HG02885 (cell line): ENCODE measurements at regions not wholly inside any gene's neighbourhood (a gene's known extent, or its start where the extent isn't known, plus 50 kb on each side); places are given as distances from the start of the nearest gene placed in this dataset.

ENCODE experiments used
- ATAC-seq: cut with Tn5 transposase; IDR thresholded peaks from one replicate; pipeline ENCODE4 v1.9.1; 2021; ENCODE audit warnings: mild to moderate bottlenecking; ENCODE audit not compliant: unreplicated experiment, poor library complexity

DNA sequence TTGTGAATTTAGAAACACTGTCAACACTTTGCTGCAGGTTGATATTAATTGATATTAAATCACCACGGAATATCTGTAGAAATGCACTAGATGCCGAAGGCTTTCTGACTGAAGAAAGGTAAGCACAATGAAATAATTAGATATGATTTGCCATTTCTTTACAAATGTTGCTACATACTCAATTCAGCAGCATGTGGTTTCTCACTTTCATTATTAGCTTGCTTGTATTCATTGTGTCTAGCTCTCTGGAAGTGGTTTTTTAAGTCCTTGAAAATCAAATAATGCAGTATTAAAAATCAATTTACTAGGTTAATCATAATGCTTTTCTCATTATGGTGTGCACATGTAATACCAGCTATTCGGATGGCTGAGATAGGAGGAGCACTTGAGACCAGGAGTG lies 231.3 kb upstream of the MARCKS start:
- ATAC-seq, result peak; percentile 46

DNA sequence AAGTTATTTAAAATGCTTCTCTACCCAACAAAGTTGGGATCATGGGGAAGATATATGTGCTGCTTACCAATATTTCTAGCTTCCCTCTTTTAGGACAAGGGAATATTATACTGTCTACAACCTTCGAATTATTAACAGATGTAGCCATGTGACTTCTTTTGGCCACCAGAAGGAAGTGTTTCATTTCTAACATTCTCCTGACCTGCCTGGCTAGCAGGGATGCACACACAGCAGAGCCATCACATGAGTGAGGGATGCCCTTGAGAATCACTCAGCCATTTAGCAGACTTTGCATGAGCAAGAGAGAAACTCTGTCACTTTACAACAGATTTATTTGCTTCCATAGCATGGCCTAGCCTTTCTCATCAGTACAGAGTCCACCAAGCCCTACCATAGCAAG lies 230.7 kb upstream of the MARCKS start:
- ATAC-seq, result peak; percentile 33

- peak; percentile 30 for ATAC-seq
These were observed 229.7 kb upstream of the MARCKS start for GRCh38 chr6:113627480-113627879.

DNA sequence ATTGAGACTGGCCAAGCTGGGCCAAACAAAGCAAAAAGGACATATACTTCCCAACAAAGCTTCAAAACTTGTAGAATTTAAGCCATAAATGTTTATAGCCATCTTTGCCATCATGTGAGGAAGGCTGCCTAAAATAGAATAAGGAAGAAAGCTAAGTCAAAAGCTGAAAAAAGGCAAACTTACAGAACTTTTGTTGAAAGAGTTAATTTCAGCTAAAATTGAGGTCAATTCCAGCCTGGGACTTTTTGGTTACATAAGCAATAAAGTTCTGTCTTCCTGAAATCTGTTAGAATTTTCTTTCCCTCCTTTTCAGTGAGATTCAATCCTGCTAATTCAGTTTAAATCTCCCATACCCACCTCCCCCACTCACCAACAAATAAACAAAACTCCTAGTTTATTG lies 227.9 kb upstream of the MARCKS start:
- ATAC-seq, result no peak

- no peak for ATAC-seq
These were observed 227.0 kb upstream of the MARCKS start for GRCh38 chr6:113629975-113630737.

GRCh38 chr6:113630738-113631535 lies 226.2 kb upstream of the MARCKS start:
- peak; percentile 61 for ATAC-seq

GRCh38 chr6:113631666-113632065 lies 225.5 kb upstream of the MARCKS start:
- no peak for ATAC-seq

- peak; percentile 35 for ATAC-seq
These were observed 224.8 kb upstream of the MARCKS start for GRCh38 chr6:113632220-113632864.

DNA sequence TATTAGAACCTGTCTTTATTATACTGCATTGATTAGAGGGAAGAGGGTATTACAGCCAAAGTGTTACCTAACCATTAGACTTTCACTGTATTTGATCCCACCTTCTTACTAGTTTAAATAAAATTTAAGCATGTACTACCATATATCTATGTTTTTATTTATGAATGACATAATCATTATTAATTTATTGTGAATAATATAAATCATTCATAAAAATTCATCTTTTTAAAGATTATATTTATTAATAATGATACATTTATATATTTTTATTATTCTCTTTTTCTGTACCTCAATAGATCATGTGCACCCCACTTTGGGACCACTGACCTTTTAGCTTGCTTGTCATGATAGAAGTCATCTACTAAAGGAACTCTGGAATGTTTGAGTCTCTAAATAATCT lies 223.5 kb upstream of the MARCKS start:
- no peak for ATAC-seq

GRCh38 chr6:113634352-113635163 lies 222.6 kb upstream of the MARCKS start:
- ATAC-seq, result peak; percentile 24

GRCh38 chr6:113635222-113635986 lies 221.7 kb upstream of the MARCKS start:
- ATAC-seq, result no peak

- ATAC-seq, result no peak
These were observed 220.8 kb upstream of the MARCKS start for GRCh38 chr6:113636357-113636824.

DNA sequence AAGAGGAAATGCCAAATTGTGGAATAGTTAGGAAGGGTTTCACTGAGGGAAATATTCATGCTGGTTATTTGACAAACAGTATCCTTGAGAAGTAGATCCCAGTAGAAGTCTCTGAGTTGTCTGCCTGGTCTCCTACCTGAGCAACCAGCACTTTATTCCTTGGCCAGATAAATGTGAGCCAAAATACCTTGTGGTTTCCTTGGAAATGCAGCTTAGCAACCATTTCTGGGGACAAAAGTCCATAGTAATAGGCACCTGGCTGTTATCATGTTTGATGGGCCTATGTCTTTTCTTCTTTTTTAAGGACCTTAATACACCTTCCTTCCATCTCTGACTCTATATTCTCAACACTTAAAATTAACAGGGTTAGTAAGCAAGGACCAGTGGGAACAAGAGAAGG lies 217.1 kb upstream of the MARCKS start:
- no peak for ATAC-seq

DNA sequence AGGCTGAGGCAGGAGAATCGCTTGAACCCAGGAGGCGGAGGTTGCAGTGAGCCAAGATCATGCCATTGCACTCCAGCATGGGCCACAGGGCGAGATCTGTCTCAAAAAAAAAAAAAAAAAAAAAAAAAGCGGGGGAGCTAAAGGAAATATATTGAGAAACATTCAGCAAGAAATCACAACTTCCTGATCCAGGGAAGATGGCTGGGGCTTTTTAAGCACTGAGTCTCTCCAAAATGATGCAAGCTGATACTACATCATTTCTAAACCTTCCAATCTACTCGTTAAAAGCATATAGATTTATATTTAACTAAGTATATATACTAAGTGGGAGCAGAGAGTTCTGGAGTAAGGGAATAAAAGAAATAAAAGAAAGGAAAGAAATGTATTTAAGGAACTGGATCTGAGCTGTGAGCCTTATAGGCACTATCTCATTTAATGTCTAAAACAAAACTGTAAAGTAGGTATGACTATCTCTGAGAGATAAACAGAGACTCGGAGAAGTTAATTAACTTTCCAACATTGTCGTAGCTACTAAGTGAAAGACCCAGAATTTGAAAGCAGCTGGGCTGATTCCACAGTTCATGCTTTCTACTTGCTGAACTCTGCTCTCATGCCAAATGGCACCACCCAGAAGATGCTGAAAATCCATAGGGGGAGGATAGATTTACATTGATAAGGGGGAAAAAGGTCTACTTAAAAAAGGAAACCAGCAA lies 215.0 kb upstream of the MARCKS start:
- no peak for ATAC-seq

- ATAC-seq, result peak; percentile 86
These were observed 214.3 kb upstream of the MARCKS start for GRCh38 chr6:113642714-113643406.

DNA sequence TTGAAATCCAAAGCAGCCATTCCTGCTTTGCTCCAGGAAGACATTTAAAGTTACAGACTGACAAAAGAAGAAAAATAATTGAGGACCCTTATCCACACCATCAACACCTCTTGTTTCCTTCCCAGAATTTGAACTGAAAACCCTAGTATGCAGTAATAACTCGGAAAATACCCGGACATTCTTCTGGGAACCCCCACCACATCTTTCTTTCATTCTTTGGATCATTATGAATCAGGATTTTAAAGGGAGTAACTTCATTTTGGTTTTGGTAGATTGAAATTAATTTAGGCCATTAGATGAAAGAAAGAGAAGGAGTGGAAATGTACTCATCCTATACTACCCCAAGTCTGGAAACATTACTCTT lies 213.8 kb upstream of the MARCKS start:
- no peak for ATAC-seq

- ATAC-seq, result peak; percentile 23
These were observed 212.1 kb upstream of the MARCKS start for GRCh38 chr6:113644861-113645575.

- peak; percentile 23 for ATAC-seq
These were observed 211.6 kb upstream of the MARCKS start for GRCh38 chr6:113645576-113645970.
